GM12873 (cell line): ENCODE measurements at regions not wholly inside any gene's neighbourhood (a gene's known extent, or its start where the extent isn't known, plus 50 kb on each side); places are given as distances from the start of the nearest gene placed in this dataset.

ENCODE experiments used
- CTCF ChIP-seq: IDR thresholded peaks from 2 replicates; pipeline ENCODE4 v1.5.1; 2012; ENCODE audit warnings: low read depth, mild to moderate bottlenecking, moderate library complexity, low read length, control low read depth; ENCODE audit not compliant: insufficient read depth; ENCODE audit errors: missing control alignments

DNA sequence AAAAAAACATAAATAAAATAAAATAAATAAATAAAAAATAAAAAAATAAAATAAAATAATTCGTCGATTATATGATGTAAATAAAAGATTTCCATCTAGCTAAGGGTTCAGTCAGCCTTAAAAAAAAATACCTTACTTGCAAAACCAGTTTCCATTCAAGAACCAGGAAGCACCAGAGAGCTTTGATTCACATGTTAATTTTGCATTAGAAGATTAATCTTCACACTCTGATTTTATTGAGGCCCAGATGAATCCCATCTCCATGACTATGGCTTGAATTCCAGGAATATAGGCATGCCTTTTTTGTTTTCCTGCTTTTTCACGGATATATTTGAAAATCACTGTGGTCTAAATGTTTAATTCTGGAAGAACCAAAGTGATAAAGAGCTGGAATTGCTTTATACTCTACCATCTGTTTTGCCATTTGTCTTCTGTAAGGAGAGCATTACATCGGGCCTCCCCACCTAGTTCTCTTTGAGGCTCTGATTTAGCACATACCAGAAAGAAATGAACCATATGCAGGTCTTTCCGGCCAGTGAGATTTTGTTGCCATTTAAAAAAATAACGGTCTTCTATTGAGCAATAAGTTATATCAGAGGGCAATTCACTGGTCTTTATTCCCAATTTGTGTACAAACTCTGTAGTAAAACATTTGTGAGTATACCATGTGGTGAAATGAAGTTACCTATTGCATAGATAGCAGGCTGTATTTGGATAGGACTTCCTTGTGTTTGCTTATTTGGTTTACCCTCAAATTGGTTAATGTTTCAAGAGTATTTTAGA is 175.5 kb downstream of the AEBP2 start:
- no peak for TF ChIP-seq CTCF

- no peak for TF ChIP-seq CTCF
Observed at GRCh38 chr12:19615384-19615725, 176.1 kb downstream of the AEBP2 start.

- TF ChIP-seq CTCF, result no peak
Observed at GRCh38 chr12:19616781-19617180, 177.5 kb downstream of the AEBP2 start.

- no peak for TF ChIP-seq CTCF
Observed at GRCh38 chr12:19620222-19620621, 180.9 kb downstream of the AEBP2 start.

DNA sequence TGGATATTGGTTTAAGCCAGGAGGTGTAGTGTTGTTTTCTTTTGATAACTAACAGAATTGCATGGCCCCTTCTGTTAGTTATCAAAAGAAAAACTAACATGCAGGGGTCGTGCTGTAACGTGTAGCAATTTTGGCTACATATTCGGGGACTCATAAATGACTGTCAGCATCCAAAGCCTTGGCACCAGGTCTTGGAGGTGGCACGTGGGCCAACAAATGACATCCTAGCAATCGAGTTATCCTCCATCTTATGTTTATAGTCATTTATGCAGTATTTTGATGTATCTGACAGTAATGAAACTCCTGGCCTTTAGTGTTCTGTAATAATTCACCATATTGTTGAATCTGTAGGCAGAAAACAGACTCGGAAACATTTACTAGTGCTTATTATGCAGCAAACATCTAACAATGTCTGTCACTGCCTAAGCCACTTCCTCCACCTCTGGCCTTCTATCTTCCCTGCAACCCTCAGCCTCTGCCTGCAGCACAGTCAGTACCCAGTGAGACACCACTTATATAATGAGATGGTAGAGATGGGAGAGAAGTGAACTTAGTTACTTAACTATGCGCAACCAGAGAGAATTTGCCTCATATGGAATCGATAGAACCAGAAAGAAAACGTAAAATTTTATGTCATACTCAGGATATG is 184.6 kb downstream of the AEBP2 start:
- no peak for TF ChIP-seq CTCF

DNA sequence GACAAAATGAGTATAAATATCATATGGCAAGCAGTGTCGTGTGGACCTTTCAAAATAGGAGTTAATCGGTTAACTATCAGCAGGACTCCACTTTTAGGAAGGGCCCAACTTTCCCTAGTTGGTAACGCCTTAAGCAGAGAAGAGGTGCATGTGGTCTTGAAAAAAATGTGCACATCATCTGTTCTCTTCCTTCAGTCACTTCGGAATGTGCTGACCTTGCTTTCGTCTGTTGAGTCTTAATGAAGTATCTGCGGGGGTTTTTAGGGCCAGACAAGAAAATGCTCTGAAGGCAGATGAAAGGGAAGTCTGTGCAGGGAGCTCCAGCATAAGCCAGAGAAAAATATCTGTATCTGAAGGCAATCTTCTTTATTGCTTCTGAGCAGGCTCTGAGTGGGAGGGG is 185.2 kb downstream of the AEBP2 start:
- no peak for TF ChIP-seq CTCF

DNA sequence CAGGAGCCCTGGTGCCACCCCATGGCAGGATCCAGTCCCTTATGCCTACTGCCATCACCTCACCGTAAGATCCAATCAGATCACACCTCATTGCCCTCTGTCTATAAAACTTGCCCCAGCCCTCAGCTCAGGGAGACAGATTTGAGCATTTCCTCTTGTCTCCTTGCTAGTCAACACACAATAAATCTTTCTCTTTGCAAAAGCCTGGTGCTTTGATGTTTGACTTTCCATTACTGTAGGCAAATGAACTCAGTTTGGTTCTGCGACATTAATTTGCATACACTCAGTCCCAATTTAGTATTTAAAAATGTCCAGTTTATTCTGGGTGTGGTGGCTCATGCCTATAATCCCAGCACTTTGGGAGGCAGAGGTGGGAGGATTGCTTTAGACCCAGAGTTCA is 188.4 kb downstream of the AEBP2 start:
- TF ChIP-seq CTCF, result no peak
